ENCODE measurements at regions not wholly inside any gene's neighbourhood (a gene's known extent, or its start where the extent isn't known, plus 50 kb on each side); places are given as distances from the start of the nearest gene placed in this dataset.

DNA sequence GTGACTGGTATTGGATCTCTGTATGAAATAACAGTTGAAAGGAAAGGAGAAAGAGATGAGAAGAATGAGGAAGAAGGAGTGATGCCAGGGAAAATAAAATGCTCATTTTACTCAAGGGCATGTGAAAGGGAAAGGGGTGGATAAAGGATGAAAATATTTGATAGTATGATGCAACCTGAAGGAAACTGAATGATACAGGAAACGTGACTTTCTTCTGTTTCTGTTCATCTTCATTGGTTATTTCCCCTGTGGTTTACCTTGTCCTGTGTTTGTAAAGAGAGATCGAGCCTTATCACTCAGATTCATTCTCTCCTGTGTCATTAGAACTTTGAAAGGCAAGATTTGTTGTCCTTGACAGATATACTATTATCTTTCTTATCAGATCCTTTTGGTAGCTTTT is 243.6 kb upstream of the SLITRK3 start:
- H3K4me3 ChIP-seq (ENCODE audit: low read depth, low read length): no peak overlapping the region
- DNase-seq (ENCODE audit: low read depth): no peak
- no peaks in the 10 kb centered on the region for H3K36me3 ChIP-seq (ENCODE audit: control insufficient read depth, insufficient read depth, low read length)
- TF ChIP-seq, protein P1, sequence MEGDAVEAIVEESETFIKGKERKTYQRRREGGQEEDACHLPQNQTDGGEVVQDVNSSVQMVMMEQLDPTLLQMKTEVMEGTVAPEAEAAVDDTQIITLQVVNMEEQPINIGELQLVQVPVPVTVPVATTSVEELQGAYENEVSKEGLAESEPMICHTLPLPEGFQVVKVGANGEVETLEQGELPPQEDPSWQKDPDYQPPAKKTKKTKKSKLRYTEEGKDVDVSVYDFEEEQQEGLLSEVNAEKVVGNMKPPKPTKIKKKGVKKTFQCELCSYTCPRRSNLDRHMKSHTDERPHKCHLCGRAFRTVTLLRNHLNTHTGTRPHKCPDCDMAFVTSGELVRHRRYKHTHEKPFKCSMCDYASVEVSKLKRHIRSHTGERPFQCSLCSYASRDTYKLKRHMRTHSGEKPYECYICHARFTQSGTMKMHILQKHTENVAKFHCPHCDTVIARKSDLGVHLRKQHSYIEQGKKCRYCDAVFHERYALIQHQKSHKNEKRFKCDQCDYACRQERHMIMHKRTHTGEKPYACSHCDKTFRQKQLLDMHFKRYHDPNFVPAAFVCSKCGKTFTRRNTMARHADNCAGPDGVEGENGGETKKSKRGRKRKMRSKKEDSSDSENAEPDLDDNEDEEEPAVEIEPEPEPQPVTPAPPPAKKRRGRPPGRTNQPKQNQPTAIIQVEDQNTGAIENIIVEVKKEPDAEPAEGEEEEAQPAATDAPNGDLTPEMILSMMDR (IDR thresholded peaks at IDR 0.05; ENCODE audit: insufficient read depth, low read length, poor library complexity, severe bottlenecking): no peak
- H3K27me3 ChIP-seq (ENCODE audit: control insufficient read depth, insufficient read depth, low read length): no peaks in the 10 kb centered on the region

GRCh38 chr3:165434516-165434915 is 238.3 kb upstream of the SLITRK3 start:
- H3K27me3 ChIP-seq (ENCODE audit: control insufficient read depth, insufficient read depth, low read length): no peaks in the 10 kb centered on the region
- no peak for DNase-seq (ENCODE audit: low read depth)
- H3K36me3 ChIP-seq (ENCODE audit: control insufficient read depth, insufficient read depth, low read length): no peaks in the 10 kb centered on the region
- TF ChIP-seq, protein P1 (IDR thresholded peaks at IDR 0.05; ENCODE audit: insufficient read depth, low read length, poor library complexity, severe bottlenecking): no peak
- H3K4me3 ChIP-seq (ENCODE audit: low read depth, low read length): no peak overlapping the region

DNA sequence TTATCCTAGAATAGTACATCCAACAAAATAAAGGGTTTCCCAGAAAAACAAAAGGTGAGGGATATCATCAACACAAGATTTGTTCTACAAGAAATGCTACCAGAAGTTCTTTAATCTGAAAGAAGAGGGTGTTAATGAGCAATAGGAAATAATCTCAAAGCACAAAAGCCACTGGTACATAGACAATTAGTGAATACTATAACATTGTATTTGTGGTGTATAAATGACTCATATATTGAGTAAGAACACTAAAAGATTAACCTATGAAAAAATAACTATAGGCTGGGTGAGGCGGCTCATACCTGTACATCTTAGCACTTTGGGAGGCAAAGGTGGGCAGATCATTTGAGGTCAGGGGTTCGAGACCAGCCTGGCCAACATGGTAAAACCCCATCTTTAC is 210.2 kb upstream of the SLITRK3 start:
- TF ChIP-seq, protein P1 (IDR thresholded peaks at IDR 0.05; ENCODE audit: insufficient read depth, low read length, poor library complexity, severe bottlenecking): no peak
- H3K27me3 ChIP-seq (ENCODE audit: control insufficient read depth, insufficient read depth, low read length): no peaks in the 10 kb centered on the region
- DNase-seq (ENCODE audit: low read depth): no peak
- no peaks in the 10 kb centered on the region for H3K36me3 ChIP-seq (ENCODE audit: control insufficient read depth, insufficient read depth, low read length)
- H3K4me3 ChIP-seq (ENCODE audit: low read depth, low read length): no peak overlapping the region

DNA sequence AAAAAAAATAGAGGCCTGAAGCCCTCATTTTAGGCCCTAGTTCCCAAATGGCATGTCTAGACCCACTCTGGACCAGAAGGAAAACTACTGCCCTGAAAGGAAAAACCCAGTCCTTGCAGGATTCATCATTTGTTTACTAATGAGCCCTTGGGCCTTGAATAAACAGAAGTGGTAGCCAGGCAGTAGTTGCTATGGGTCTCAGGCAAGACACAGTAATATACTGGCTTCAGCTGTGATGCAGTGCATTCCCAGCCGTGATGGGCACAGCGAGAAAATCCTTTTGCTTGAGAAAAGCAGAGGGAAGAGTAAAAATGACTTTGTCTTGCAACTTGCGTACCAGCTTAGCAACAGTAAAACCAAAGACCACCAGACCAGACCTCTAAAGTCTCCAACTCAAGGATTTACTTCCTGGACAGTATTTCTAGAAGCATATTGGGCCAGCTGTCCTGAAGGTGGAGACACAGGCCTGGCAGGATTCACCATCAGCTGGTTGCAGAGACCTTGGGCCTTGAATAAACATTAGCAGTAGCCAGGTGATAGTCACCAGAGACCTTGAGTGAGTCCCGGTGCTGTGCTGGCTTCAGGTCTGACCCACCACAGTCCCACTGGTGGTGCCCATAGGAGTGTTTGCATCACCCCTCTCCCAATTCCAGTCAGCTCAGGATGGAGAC is 208.3 kb upstream of the SLITRK3 start:
- TF ChIP-seq, protein P1 (IDR thresholded peaks at IDR 0.05; ENCODE audit: insufficient read depth, low read length, poor library complexity, severe bottlenecking): no peak
- H3K36me3 ChIP-seq (ENCODE audit: control insufficient read depth, insufficient read depth, low read length): no peaks in the 10 kb centered on the region
- no peak overlapping the region for H3K4me3 ChIP-seq (ENCODE audit: low read depth, low read length)
- H3K27me3 ChIP-seq (ENCODE audit: control insufficient read depth, insufficient read depth, low read length): no peaks in the 10 kb centered on the region
- DNase-seq (ENCODE audit: low read depth): no peak

- TF ChIP-seq, protein P1 (IDR thresholded peaks at IDR 0.05; ENCODE audit: insufficient read depth, low read length, poor library complexity, severe bottlenecking): no peak
- H3K27me3 ChIP-seq (ENCODE audit: control insufficient read depth, insufficient read depth, low read length): no peaks in the 10 kb centered on the region
- no peak for DNase-seq (ENCODE audit: low read depth)
- H3K4me3 ChIP-seq (ENCODE audit: low read depth, low read length): no peak overlapping the region
- no peaks in the 10 kb centered on the region for H3K36me3 ChIP-seq (ENCODE audit: control insufficient read depth, insufficient read depth, low read length)
Measured at GRCh38 chr3:165403666-165404065, 207.5 kb upstream of the SLITRK3 start.

DNA sequence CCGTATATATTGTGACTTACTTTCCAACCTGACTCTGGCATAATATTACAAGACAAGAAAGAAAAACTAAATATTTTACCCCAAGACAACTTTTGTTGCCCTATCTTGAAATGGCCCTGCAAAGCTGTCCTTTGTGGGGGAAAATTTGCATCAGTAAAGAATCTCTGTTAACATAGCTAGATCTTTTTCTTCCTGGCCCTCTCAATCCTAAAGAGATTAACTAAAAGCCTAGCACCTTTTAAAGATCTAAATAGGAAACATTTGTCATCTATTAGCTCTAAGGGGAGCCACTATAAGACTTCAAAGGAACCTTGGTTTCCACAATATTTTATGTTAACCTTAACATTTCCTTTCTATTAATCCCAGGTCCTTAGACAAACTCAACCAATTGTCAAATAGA is 199.0 kb upstream of the SLITRK3 start:
- DNase-seq (ENCODE audit: low read depth): no peak
- TF ChIP-seq, protein P1 (IDR thresholded peaks at IDR 0.05; ENCODE audit: insufficient read depth, low read length, poor library complexity, severe bottlenecking): no peak

More for the DNA sequence above, 199.0 kb upstream of the SLITRK3 start:
- no peaks in the 10 kb centered on the region for H3K36me3 ChIP-seq (ENCODE audit: control insufficient read depth, insufficient read depth, low read length)
- no peaks in the 10 kb centered on the region for H3K27me3 ChIP-seq (ENCODE audit: control insufficient read depth, insufficient read depth, low read length)
- H3K4me3 ChIP-seq (ENCODE audit: low read depth, low read length): no peak overlapping the region

All from kidney epithelial cell (primary cell).